IPS-18c (cell line): ENCODE measurements at regions not wholly inside any gene's neighbourhood (a gene's known extent, or its start where the extent isn't known, plus 50 kb on each side); places are given as distances from the start of the nearest gene placed in this dataset.

ENCODE experiments used
- H3K4me3 ChIP-seq: 2 replicates; pipeline ENCODE4 v1.7.0; 2013; ENCODE audit warnings: low read depth, mild to moderate bottlenecking, low read length, moderate library complexity; ENCODE audit not compliant: insufficient read depth
- H3K9me3 ChIP-seq: one replicate; pipeline ENCODE4 v1.6.1; 2013; ENCODE audit warnings: mild to moderate bottlenecking, low read length, moderate library complexity; ENCODE audit not compliant: control insufficient read depth, insufficient read depth

DNA sequence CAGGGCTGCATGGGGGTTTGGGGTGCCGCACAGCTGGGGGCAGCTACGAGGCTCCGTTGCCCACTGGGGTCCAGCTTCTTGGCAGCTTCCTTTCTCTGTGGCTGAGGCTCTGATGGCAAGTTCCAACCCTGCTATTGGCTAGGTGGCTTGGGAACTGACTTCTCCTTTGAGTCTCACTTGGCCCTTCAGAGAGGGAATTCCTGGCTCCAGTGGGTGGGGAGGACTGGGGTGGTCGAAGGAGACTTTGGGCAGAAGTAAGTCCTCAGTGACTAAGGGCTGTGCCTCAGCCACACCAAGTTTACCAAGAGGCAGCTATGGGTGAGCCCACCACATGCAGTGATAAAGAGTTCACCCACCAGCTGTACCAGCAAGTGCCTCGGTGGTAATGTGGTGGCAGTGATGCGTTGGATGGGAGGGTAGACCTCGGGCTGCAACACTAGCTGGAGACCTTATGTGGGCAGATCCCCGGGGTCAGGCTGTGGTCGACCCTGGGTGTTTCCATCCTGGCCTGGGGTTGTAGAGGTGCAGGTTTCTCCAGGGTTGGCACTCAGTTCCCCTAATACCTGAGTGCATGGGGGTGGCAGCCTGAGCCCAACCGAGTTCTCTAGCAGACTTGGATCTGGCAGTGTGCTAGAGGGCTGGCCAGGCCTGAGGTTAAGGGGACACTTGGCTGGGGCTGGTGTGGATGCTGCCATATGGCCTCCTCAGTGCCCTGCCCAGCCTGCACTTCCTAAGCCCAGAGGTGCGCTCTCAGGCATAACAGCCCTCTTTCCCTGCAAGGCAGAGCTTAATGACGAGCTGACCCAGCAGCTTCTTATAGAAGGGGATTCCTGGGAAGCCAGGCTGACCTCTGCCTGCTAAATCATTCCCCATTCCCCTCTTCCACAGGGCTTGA lies 197.0 kb upstream of the CADM1 start:
- no peaks in the 10 kb centered on the region for H3K9me3 ChIP-seq
- no peak overlapping the region for H3K4me3 ChIP-seq

GRCh38 chr11:115700496-115700895 lies 196.3 kb upstream of the CADM1 start:
- H3K9me3 ChIP-seq, result no peaks in the 10 kb centered on the region
- no peak overlapping the region for H3K4me3 ChIP-seq

GRCh38 chr11:115699733-115700132 lies 195.5 kb upstream of the CADM1 start:
- H3K4me3 ChIP-seq, result no peak overlapping the region
- no peaks in the 10 kb centered on the region for H3K9me3 ChIP-seq

GRCh38 chr11:115699326-115699725 lies 195.1 kb upstream of the CADM1 start:
- H3K9me3 ChIP-seq, result no peaks in the 10 kb centered on the region
- H3K4me3 ChIP-seq, result no peak overlapping the region

- no peak overlapping the region for H3K4me3 ChIP-seq
These were observed 194.0 kb upstream of the CADM1 start for GRCh38 chr11:115698243-115698642.

GRCh38 chr11:115696563-115696962 lies 192.3 kb upstream of the CADM1 start:
- Histone ChIP-seq H3K9me3 (no peaks in the 10 kb centered on the region), H3K4me3 (no peak overlapping the region)

More at GRCh38 chr11:115698243-115698642, 194.0 kb upstream of the CADM1 start:
- no peaks in the 10 kb centered on the region for H3K9me3 ChIP-seq

DNA sequence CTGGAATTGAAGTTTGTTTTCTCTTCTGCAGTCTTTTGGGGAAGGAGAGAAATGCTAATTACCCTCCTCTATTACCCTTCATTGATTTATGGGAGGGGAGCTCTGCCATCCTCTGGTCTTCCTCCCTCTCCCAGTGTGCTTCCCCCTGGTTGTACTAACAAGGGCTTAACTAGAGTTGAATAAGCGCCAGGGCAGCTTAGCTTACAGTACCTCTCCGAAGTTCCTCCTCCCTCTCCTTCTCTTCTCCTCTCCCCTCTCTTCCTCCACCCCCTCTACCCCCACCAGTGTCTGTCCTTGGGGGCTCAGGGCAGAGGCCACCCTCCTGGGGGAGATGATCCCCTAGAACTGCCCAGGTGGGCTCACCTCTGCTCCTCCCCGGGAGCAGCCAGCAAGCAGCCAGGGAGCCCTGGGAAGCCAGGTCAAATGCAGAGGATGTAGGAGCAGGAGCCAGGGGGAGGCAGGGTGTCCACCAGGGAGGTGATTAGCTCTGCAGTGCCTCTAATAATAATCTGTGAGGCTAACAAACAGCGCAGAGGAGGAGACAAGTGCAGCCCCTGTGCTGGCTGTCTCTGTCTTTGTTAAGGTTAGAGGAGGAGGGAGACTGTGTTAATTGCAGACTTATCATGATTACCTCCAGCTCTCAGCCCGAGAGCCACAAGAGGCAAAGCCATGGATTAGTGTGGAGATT lies 191.6 kb upstream of the CADM1 start:
- no peak overlapping the region for H3K4me3 ChIP-seq
- no peaks in the 10 kb centered on the region for H3K9me3 ChIP-seq

DNA sequence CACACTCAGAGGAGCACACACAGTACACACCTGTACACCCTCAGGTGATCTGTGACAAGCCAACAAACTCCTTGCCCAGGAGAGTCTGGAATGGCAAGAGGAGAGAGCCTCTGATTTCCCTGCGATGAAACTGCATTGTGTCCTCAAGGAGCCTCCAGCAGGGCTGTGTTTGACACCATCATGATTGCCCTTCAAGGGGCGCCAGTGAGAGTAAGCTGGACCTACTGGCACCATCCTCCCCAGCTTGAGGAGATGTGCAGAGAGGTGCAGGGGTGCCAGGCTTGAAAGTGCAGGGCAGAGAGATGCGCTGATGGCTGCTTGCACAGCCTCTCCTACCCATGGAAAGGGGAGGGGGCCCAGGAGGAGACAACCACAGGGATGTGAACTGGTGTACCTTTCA lies 188.8 kb upstream of the CADM1 start:
- H3K9me3 ChIP-seq, result no peaks in the 10 kb centered on the region
- H3K4me3 ChIP-seq, result no peak overlapping the region

DNA sequence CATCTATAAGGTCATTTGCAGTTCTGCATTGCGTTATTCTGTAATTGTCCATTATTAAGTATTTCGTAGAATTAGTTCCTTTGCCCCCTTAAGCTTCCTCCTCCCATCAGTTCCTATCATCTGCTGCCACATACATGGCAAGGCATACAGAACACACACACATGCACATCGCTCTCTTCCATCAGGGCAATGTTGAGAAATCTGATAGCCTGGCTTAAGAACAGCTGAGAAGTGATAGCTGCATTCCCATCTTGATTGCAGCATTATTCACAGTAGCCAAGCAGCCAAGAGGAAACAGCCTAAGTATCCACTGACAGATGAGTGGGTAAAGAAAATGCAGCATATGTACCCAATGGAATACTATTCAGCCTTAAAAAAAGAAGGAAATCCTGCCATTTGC lies 186.8 kb upstream of the CADM1 start:
- no peak overlapping the region for H3K4me3 ChIP-seq
- H3K9me3 ChIP-seq, result no peaks in the 10 kb centered on the region

DNA sequence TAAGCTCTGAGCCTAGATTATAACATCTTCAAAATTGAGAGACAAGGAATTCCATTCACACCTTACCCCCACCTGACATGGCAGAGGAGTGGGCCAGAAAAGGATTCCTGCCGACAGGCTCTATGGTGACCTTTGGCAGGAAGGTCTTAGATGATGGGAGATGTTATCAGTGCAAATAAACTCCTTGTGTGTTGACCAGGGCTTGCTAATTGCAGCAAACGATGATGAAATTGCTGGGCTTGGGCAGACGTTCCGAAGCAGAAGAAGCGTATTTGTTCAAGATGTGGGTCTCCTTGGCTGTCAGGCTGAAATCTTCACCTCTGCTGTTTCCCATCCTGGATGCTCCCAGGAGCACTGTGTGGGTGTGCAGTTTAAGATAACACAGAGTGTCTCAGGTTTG lies 183.7 kb upstream of the CADM1 start:
- H3K4me3 ChIP-seq, result no peak overlapping the region

DNA sequence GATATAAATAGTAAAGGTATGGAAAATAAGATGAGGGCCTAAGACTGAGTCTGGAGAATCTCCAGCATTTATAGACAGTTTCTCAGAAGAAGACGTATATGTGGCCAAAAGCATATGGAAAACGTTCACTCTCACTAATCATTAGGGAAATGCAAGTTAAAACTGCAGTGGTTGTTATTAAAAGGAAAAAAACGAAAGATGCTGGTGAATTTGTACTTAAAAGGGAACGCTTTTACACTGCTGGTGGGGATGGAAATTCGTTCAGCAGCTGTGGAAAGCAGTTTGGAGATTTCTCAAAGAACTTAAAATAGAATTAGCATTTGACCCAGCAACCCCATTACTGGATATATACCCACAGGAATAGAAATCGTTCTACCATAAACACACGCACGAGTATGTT lies 180.5 kb upstream of the CADM1 start:
- no peaks in the 10 kb centered on the region for H3K9me3 ChIP-seq
- no peak overlapping the region for H3K4me3 ChIP-seq

More for the DNA sequence above, 183.7 kb upstream of the CADM1 start:
- no peaks in the 10 kb centered on the region for H3K9me3 ChIP-seq

DNA sequence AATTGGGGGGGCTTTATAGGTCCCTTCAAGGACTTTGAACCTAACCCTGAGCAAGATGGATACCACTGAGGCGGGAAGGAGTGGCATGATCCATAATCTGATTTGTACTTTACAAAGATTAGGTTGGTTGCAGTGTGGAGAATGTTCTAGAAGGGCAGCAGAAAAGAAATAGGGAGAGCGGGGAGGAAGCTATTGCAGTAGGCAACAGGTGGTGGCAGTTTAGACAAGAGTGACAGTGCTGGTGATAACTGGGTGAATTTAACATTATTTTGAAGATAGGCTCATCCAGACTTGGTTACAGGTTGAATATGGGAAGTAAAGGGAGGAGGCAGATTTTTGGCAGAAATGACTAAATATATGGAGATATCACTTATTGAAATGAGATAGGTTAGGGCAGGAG lies 179.9 kb upstream of the CADM1 start:
- Histone ChIP-seq H3K9me3 (no peaks in the 10 kb centered on the region), H3K4me3 (no peak overlapping the region)

DNA sequence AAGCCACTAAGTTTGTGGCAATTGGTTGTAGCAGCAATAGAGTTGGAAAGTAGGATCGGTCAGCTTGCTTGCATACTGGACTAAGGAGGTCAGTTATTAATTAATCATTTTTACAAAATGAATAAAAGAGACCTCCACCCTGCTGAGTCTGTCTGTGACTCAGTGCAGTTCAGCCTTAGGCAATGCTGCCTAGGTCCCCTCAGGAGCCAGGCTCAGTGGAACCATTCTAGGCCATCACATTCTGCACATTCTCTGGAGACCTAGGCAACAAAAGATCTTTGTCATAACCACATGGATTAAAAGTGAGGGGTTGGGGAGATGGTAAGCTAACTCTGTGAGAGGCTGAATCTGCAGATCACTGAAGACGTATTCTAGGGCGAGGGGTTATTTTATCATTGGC lies 178.7 kb upstream of the CADM1 start:
- no peak overlapping the region for H3K4me3 ChIP-seq
- H3K9me3 ChIP-seq, result no peaks in the 10 kb centered on the region

GRCh38 chr11:115682101-115682500 lies 177.9 kb upstream of the CADM1 start:
- Histone ChIP-seq H3K9me3 (no peaks in the 10 kb centered on the region), H3K4me3 (no peak overlapping the region)

DNA sequence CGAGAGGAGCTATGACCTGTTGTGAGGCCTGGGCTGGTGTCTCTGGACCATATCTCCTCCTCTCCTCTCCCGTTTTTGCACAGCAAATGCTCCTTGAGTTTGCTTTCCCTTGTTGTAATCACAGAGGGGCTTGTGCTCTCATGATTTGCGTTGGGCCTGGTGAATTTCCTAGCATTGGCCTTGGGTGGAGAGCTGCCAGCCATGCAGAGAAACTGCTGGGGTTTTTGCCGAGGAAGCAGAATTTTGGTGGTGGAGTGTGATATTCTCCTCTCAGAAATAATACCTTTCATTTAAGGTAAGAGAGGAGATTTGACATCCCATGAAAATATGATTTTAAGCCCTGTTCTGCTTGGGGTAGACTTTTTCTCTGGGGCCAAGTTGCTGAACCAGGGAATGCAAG lies 175.7 kb upstream of the CADM1 start:
- Histone ChIP-seq H3K4me3 (no peak overlapping the region), H3K9me3 (peaks cover 3% of the 10 kb centered on the region)

GRCh38 chr11:115678942-115679341 lies 174.7 kb upstream of the CADM1 start:
- Histone ChIP-seq H3K4me3 (no peak overlapping the region), H3K9me3 (peaks cover 3% of the 10 kb centered on the region)

DNA sequence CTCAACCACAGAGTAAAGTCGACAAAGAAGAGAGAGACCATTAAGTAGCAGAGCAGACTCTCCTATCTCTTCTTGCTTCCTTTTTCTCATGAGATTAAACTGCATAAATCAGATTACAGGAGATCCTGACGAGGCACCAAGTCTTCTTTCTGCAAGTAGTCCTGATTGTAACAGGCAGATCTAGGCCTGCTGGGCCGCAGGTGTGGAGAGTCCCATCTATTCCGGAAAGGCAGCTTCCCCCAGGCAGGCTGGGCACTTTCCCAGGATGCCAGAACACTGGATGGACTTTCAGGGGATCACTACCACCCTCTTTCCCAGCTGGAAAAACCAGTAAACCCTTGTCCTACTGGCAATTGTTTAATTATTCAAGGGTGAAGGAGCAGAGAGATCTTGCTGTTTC lies 173.0 kb upstream of the CADM1 start:
- peaks cover 3% of the 10 kb centered on the region for H3K9me3 ChIP-seq
- H3K4me3 ChIP-seq, result no peak overlapping the region

DNA sequence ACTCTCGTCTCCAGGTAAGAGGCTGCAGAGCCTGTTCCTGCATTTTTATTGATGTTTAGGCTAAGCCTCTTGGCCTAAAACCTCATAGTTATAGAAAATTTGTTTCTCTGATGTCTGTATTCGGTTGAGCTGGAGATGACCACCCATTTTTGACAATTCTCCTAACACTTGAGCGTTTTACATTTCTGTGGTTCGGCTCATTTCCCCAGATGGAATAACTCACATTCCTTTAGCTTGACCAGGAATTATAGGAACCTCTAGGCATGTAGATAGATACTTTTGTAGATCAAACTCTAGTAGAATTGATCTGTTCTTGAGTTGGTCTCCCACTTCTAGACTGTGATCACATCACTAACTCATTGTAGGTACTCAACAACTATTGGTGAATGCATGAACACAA lies 172.6 kb upstream of the CADM1 start:
- H3K9me3 ChIP-seq, result peaks cover 3% of the 10 kb centered on the region
- no peak overlapping the region for H3K4me3 ChIP-seq
